ENCODE measurements at regions not wholly inside any gene's neighbourhood (a gene's known extent, or its start where the extent isn't known, plus 50 kb on each side); places are given as distances from the start of the nearest gene placed in this dataset.

DNA sequence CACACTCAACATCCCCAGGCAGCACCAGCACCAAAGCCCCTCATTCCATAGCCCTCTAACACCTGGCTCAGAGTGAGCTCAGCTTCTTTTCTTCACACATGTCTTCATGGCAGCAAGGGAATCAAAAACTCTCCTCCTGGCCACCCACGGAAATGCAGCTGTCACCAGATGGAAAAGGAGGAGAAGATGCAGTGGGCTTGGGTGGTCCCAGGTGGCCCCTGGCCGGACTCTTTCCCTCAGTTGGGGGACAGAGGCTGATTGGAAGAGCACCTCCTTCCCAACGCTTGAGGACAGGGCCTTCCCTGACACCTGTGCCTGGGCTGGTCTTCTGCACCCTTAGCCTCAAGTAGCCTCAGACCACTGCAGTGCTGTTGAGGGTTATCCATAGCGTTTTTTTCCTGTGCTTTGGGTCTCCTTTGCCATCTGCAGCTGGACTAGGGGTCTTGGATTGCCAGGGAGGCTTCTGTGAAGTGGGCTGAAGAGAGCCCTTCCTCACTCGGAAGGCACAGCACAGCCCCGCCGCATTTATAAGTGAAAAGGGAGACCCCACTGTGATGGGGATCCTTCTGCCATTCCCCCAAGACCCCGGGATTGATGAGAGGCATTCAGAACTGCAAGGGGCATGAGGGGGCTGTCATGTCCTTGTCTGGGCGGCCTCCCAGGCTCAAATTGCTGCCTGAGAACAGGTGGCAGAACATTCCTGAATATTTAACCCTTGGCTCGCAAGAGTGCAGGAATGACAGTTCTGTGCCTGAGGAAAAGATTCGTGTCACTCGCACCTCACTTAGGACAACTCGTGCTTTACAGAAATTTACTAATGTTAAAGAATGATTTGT is 200.0 kb downstream of the AUH start:
- no peak for DNase-seq

- no peak for DNase-seq
These were observed 199.4 kb downstream of the AUH start for GRCh38 chr9:91162311-91162710.

DNA sequence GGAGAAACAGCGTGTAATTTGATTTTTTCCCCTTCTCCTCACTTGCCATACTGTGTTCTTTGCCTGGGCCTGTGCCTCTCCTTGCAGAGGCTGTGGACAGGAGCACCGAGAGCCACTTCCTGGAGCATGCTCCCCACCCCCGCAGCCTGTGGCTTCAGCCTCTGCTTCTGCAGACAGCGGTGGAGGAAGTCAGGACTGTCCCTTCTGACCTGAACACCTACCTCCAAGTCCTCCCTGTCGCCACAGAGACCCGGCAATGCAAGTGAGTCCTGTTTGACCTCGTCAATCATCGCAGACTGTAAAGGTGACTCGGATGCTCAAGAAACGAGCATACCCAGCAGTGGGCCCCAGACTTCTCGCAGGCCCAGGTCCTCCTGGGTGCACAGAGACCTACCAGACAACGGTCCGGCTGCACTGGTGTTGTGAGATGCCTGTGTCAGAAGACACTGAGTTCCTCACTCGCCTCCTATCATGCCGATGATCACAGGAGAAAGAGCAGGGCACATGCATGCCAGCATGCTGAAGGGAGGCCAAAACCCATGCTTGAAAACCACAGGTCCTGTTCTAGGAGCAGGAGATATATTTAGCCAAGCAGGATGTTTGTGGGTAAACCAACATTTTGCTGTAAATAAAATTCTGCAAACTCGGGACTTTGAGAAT is 198.8 kb downstream of the AUH start:
- no peak for DNase-seq

GRCh38 chr9:91163444-91163772 is 198.3 kb downstream of the AUH start:
- DNase-seq, result no peak

DNA sequence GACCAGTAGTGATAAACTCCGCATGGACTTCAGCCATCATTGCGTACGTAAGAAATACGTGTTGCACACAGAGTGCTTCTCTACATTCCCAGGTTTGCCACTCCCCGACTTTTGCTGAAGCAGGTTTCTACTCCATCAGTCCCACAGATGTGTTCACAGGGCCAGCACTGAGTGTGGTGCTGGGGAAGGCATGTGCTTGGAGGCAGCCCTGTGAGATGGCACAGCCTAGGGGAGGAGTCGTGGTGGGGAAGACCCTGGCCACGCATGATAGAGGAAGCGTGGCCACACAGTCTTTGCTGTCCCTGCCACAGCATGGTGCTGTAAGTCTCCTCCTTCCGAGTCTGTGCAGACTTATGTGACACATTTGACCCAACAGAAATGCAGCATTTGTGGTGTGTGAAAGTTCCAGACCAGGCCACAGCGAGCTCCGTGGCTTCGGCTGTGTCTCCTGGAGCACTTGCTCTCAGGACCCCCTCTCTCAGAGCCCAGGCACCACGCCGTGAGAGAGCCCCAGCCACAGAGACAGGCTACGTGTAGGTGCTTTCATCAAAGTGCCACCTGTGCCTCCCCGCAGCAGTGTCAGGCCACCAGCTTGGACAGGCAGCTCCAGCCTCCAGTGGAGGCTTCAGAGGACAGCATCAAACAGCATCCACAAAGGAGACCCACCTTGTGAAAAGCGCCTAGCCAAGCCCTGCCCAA is 197.8 kb downstream of the AUH start:
- DNase-seq, result no peak
